Posterior vena cava (tissue), 2 donors: ENCODE measurements at regions not wholly inside any gene's neighbourhood (a gene's known extent, or its start where the extent isn't known, plus 50 kb on each side); places are given as distances from the start of the nearest gene placed in this dataset.

ENCODE experiments used
- DNase-seq: peaks from one replicate; pipeline ENCODE4 v3.0.0-alpha.2; 2020; ENCODE audit warnings: low spot score
- intact Hi-C, 2 donors: fragments of 100-400 bp; cut with DNase I; formaldehyde crosslinking; loops; one replicate each; pipeline versions ENCODE4 v1.14.1 to v1.14.2; 2022 to 2023
- donor health status: DM: yes; HTN: yes; CAD: no.
- donor health status: DM: yes; HTN: yes; CAD: no.

DNA sequence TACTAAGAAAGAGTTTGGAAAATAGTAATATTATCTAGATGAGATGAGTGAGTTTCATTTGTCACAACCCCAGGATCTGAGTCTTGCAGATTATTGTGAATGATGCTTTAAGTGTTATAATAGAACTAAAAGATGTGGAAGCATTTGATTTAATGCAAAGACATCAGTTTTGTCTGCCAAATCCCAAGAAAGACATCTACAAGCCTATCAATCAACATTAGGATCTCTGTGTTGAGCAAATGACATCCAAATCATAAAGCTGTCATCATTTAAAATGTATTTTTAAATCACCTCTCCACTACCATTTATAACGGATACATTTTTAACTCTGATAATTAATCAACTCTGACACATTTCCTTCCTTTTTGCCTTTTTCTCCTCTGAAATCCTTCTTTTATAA is 310.8 kb upstream of the SLIT2 start:
- intact Hi-C loops: no loop called here
- no peak for DNase-seq

DNA sequence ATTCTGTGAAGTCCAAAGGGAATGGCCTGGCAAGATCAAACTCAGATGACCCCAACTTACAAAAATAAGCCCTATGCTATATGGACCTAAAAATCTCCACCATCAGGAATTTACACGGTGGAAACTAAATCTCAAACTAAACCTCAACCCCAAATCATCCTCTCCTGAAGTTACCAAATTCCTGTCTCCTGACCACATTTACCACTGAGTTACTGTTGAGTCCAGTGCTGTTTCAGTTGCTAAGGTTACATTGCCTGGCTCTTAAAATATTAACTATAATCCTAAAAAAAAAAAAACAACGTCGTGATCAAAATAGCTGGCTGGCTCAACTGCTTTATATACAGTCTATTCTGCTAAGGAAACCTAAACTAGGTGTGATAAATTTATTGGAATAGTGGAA is 315.2 kb upstream of the SLIT2 start:
- intact Hi-C loops: no loop called here
- DNase-seq: no peak

DNA sequence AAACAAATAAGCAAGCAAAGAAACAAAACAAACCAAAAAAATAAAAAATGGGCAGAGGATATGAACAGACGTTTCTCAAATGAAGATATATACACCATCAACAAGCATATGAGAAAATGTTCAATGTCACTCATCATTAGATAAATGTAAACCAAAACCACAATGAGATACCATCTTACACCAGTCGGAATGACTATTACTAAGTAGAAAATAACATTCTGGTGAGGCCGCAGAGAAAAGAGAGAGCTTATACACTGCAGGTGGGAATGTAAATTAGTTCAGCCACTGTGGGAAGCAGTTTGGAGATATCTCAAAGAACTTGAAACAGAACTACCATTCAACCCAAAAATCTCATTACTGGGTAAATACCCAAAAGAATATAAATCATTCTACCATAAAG is 321.0 kb upstream of the SLIT2 start:
- intact Hi-C loops: no loop called here
- DNase-seq: no peak

DNA sequence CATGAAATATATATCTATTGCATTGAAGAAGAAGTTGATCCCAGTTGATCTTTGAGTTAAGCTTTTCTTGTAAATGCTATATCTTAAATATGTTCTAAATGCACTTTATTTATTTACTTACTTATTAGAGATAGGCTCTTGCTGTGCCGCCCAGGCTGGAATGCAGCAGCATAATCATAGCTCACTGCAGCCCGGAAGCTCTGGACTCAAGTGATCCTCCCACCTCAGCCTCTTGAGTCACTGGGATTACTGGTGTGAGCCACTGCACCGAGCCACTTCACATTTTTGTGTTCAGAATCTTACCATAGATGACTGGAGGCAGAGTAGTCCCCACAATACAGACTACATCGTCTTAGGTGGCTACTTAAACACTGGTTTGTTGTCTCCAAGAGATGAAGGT is 324.3 kb upstream of the SLIT2 start:
- no peak for DNase-seq
- intact Hi-C loops: no loop called here

DNA sequence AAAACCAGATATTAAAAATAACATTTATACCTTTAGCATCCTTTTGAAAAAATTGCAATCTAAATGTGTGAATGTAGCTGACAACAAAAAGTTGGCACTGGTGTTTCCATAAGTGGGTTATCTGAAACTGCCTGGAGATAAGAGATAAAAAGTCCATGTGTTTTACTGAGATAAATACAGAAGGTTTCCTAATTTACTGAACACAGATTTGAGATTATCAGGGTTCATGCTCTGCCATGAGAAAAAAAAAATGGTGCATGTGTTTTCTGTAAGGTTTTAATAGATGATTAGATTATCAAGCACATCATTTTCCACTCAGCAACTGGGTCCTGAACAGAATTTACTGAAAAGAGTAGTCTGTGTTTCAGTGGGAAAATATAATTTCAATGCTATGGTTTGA is 326.2 kb upstream of the SLIT2 start:
- intact Hi-C loops: no loop called here
- no peak for DNase-seq

DNA sequence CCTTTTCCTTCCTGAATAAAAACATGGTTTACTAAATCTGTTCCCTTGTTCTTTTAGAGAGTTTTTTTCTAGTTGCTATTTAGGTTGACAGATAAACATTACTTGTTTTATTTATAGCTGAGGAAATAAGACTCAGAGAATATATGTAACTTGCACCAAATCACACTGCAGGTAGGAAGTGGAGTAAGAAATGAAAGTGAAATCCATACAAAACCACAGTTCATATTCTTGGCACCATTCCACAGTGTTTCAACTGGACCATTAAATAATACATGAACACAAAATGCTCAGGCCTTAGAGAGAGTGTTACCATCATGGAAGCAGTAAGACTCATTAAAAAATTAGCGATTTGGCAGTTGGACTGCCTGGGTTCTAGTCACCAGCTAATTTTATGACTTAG is 326.9 kb upstream of the SLIT2 start:
- DNase-seq: no peak
- intact Hi-C loops: no loop called here

DNA sequence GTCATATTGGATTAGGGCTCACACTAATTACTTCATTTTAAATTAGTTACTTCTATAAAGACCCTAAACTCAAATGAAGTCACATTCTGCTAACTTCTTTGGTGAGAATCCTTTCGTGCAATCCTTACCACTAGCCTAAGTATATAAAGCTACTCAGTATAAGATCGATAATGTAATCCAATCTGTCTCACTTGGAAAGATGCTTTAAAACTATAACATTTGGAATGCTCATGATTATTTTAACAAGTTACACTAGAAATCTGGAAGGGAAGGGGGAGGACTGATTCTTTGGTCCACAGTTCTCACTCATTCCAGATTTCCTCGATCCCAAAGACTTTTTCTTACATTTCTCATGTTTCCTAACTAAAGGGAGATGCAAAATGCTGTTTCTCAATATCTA is 336.4 kb upstream of the SLIT2 start:
- intact Hi-C loops: no loop called here
- DNase-seq: no peak

DNA sequence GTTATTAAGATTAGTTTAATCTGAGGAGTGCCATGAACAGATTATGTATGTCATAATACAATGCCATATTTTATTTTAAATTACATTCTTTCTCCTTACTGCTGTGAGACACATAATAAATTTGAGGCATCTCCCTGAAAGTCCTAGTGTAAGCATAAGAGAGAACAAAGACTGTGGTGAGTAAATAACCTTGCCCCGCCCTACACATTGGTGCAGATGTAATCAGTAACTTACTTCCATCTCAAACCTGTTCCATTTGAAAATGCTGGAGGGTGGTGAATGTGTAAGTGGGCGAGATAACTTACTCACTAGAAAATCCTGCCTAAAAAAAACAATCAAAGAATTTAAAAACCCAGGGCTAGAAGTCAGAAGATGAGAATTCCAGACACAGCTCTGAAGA is 338.1 kb upstream of the SLIT2 start:
- intact Hi-C loops: no loop called here
- DNase-seq: no peak

DNA sequence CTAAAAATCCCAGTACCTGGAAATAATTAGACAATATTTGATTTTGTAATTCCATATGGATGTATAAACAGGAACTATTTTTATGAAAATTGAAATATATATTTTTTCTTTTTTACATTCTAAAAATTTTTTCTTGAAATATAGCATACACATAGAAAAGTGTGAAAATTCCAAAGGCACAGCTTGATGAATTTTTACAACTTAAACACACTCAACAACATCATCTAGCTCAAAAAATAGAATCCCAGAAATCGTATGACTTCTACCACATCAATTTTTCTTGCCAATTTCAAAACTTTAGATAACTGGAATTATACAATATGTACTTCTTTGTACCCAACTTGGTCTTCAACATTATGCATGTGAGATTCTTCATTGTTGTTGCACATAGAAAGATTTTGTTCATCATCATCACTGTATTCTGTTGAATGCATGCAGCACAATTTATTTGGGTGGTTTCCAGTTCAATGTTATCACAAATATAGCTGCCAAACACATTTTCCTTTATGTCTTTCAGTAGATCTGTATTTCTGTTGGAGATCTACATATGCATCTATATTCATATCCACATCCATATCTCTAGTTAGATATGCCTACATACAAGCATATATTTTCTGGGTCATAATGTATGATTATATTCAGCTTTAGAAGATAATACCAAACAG is 340.7 kb upstream of the SLIT2 start:
- no peak for DNase-seq
- intact Hi-C loops: no loop called here

DNA sequence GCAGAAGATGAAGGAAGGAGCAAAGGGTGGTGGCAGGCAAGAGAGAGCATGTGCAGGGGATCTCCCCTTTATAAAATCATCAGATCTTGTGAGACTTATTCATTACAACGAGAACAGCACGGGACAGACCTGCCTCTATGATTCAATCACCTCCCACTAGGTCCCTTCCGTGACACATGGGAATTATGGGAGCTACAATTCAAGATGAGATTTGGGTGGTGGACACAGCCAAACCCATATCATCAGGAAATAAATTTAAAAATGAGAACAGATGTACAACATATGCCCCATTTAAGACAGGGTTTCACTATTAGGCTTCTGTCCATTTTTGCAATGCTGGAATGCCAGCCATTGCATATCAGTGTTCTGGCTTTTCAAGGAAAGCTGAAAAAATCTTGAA is 346.7 kb upstream of the SLIT2 start:
- DNase-seq: no peak
- intact Hi-C loops: no loop called here

DNA sequence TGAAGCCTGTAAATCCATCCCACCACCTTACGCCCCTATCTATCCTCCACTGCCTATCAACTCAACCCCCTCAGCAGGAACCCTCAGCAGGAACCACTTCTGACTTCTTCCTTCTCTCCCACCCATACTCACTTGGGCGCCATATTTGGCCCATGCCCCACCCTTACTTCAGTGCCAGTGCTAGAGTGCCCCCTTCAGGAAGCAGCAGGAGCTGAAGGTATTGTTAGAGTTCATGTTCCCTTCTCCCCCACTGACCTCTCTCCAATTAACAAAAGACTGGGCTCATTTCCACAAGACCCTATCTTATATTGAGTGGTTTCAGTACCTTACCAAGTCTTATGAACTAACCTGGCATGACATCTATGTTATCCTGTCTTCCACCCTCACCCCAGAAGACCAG is 363.1 kb upstream of the SLIT2 start:
- intact Hi-C loops: no loop called here
- DNase-seq: no peak

DNA sequence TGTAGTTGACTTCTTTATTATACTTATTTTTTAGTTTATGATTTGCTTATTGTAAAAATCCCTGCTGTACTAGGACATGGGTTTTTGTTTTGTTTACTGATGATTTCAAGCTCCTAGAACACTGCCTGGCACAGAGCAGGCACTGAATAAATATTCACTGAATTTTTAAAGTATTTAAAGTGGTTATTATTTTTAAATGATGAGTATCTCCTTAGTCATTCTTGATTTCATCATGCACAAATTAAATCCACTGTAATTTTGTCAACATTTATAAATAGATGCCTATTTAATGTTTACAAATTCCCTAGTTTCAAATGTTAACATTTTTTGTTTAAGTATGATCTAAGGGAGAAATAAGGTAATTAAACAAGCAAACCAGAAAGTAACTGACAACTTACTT is 367.9 kb upstream of the SLIT2 start:
- DNase-seq: no peak
- intact Hi-C loops: no loop called here

DNA sequence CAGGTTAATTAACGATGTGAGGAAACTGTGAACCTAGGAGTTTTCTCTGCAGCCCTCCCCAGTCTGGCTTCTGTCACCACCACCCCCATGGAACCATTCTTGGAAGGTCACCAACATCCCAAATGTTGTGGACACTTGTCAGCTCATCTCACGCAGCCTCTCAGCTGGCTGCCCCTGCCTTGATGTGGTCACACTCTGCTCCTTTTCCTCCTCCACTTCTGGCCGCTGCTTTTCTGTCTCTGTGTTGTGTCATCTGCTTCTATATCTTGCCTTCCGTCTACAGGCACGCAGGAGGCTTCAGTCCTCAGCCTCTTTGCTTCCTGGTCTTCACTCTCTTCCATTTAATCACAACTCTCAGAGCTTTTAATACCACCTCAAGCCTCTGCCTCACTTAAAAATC is 371.5 kb upstream of the SLIT2 start:
- DNase-seq: no peak
- intact Hi-C loops: no loop called here

DNA sequence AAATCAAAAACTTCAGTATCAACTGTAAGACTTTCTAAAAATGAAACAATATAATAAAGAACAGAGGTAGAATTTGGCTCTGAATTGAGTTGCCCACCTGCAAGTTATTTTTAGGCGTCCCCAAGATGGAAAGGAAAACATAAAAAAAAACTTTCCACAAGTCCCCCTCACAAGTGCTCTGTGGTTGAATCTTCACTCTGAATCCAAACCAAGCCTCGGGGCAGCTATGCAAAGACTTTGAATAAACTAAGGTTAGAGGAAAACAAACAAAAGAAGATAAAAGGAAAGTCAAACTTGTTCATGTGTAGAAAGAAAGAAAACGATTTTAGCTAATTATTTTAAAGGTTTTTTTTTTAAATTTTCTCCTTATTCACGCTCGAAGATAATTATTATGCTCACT is 372.4 kb upstream of the SLIT2 start:
- DNase-seq: no peak
- intact Hi-C loops: no loop called here

DNA sequence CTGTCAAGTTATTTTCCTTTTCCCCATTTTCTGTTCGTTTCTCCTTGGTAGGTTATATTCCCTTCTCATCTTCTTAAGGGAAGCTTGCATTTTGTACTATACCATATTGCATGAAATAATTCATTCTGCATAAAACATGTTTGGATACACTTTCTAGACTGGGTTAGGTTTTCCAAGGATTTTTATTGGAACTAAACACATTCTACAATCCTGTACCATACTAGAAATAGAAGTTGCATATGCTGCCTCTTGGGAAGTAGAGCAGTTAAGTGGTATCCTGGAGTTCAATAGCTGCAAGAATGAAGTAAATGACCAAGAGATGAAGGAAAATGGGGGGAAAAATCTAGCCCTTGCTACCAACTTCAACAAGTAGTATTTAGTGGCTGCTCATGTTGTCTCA is 393.7 kb upstream of the SLIT2 start:
- no peak for DNase-seq
- intact Hi-C loops: no loop called here

DNA sequence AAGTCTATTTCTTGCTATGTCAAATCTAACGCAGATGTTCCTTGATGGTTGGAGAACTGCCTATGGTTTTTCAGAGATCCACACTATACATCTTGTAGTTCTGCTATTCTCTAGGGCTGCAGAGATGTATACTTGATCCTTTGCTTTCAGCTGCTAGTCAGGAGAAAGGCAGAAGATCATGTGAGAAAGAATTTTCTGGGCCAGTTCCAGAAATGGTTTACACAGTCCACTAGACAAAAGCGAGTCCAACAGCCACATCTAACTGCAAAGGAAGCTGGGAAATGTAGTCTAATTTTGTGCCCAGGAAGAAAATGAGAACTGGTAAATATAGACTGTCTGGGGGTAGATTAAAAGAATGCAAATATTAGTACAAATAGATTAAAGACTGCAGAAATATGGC is 394.3 kb upstream of the SLIT2 start:
- intact Hi-C loops: no loop called here
- DNase-seq: no peak

DNA sequence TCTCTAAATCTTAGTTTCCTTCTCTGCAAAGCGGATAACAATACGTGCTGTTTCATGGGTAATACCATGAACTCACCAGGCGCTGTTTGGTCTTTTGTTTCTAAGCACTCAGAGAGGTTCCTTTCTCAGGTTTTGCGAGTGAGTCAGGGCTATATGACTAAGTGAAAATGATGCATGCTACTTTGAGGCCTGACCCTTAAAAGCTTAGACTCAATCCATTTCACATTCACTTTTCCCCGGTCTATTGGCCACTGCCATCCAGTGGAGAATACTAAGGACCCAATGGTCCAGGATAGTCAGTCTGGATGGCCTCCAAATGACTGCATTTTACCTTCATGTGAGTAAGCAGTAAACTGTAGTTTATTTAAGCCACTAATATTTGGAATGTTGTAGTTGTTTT is 400.8 kb upstream of the SLIT2 start:
- intact Hi-C loops: no loop called here
- DNase-seq: no peak

DNA sequence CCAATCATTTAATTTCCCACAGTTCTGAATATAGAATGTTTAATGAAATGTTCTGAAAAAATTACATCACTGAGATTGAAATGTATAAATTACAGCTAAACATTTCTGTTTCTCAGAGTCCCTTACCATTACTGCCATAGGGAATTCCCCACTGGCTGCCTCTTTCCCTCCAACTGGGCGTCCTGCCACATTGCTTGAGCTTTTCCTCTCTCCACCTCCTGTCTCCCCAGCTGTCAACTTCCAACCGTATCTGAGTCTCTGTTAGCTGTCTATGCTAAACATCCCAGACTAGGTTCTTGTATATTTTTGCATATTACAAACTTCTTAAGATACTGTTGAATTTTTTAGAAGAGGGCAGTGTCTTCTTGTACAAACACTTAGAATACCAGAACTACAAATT is 407.3 kb upstream of the SLIT2 start:
- DNase-seq: no peak

DNA sequence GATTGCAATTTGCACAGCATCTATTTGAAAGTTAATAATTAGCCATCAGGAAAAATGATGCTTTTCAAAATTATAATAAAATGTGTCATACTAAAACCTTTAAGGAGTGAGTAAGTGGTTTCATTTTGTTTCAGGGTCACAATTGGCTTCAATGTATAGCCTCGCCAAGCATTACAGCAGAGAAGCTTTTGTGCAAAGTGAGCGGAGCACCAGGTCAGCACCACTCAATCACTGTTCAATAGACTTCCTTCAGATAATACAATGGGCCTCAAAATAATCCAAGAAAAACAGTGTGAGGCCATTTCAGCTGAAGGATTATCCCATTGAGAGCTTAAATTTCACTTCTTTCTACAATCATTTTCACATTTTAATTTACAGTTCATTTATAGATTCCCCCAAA is 409.2 kb upstream of the SLIT2 start:
- no peak for DNase-seq
- intact Hi-C loops: no loop called here

More for the DNA sequence above, 407.3 kb upstream of the SLIT2 start:
- intact Hi-C loops: no loop called here

DNA sequence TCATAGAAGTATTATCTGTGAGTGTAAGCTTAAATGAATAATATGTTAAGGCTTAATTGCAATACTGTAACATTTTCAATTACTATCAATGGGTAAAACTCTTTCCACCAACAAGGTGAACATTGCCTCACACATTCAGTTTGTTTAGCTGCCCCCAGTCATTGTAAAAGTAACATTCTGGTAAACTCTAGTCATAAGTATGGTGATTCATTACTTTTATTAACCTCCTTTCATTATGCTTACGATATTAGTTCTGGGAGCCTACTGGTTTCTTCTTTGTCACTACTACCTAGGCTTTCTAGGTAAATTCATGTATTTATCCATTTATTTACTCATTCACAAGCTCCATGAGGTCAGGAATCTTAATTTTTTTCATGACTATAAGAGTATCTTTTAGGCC is 412.8 kb upstream of the SLIT2 start:
- intact Hi-C loops: no loop called here

DNA sequence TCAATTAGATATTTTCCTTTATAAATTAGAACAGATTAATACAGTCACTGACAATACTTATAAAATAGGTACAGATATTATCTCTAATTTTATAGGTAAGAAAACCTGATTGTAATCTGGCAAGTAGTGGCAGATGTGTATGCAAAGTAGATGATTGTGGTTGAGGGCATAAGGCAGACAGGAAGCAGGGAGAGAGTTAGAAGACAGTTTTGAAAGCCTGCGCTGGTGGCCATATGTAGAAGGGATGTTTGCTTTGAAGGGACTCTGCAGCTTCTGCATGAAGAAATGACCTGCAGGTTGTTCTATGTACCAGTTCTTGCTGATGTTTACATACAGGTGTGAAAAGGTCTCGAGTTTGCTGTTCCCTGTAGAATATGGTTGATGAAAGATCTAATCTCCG is 416.3 kb upstream of the SLIT2 start:
- intact Hi-C loops: no loop called here
- DNase-seq: no peak

More for the DNA sequence above, 412.8 kb upstream of the SLIT2 start:
- no peak for DNase-seq

DNA sequence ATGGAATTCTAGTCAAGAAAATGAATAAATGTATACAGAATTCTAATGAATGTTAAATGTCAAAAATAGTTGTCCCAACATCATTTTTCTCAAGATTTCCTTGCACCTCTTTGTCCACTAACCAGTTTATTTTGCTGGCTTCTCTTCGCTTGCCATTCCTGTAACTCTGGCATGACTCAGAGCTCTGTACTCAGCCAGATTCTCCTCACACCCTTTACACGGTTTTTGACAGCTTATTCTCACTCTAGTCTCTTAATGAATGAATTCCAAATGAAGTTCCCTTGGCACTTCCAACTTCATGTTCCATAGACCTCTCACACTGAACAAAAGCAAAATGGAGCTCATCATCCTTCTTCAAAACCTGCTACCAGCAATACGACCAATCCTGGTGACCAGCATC is 419.3 kb upstream of the SLIT2 start:
- DNase-seq: no peak
- intact Hi-C loops: no loop called here
